Upper lobe of left lung (tissue), 6 donors: ENCODE measurements at regions not wholly inside any gene's neighbourhood (a gene's known extent, or its start where the extent isn't known, plus 50 kb on each side); places are given as distances from the start of the nearest gene placed in this dataset.

ENCODE experiments used
- ATAC-seq, 2 donors: fragments of 200-7000 bp; cut with Tn5 transposase; one replicate each; pipeline ENCODE4 v1.9.1; 2022; ENCODE audit warnings: mild to moderate bottlenecking in 2 of 2, moderate library complexity in 2 of 2; ENCODE audit not compliant: low FRiP score in 2 of 2
- DNase-seq, 2 donors: peaks; one replicate each; pipeline ENCODE4 v3.0.0-alpha.2; 2019 to 2020
- H3K27ac ChIP-seq, 4 donors: fragments of 200-600 bp; sonication (generic); one replicate each; pipeline ENCODE4 v1.5.1; 2016 to 2019
- H3K27me3 ChIP-seq, 4 donors: fragments of 200-600 bp; sonication (generic); one replicate each; pipeline ENCODE4 v1.5.1; 2017 to 2019
- H3K36me3 ChIP-seq, 4 donors: fragments of 200-600 bp; sonication (generic); one replicate each; pipeline ENCODE4 v1.5.1; 2016 to 2019
- H3K4me1 ChIP-seq, 4 donors: fragments of 200-600 bp; sonication (generic); one replicate each; pipeline ENCODE4 v1.5.1; 2018 to 2019
- H3K4me3 ChIP-seq, 4 donors: fragments of 200-600 bp; sonication (generic); one replicate each; pipeline ENCODE4 v1.5.1; 2017 to 2019; ENCODE audit warnings: mild to moderate bottlenecking in 2 of 4, moderate library complexity in 1 of 4
- H3K9me3 ChIP-seq, 4 donors: fragments of 200-600 bp; sonication (generic); one replicate each; pipeline ENCODE4 v1.5.1; 2018 to 2019
- CTCF ChIP-seq, 6 experiments: fragments of 450-650 bp in 4 of 6; fragments of 200-600 bp in 2 of 6; sonication (generic) in 2 of 6; IDR thresholded peaks; one replicate each; pipeline ENCODE4 v1.5.1; 2016 to 2019; ENCODE audit warnings: antibody characterized with exemption in 6 of 6
- EP300 ChIP-seq, 4 donors: sonication (generic); formaldehyde crosslinking; IDR thresholded peaks; one replicate each; pipeline ENCODE4 v1.5.1; 2017; ENCODE audit warnings: antibody characterized with exemption in 4 of 4, control low read depth in 2 of 4
- POLR2A ChIP-seq, 4 donors: fragments of 450-650 bp; IDR thresholded peaks; one replicate each; pipeline ENCODE4 v1.5.1; 2016 to 2017; ENCODE audit warnings: antibody characterized with exemption in 4 of 4, mild to moderate bottlenecking in 2 of 4
- POLR2AphosphoS5 ChIP-seq, 2 donors: sonication (generic); formaldehyde crosslinking; IDR thresholded peaks; one replicate each; pipeline ENCODE4 v1.5.1; 2017; ENCODE audit warnings: antibody characterized with exemption in 2 of 2
- WGBS, 2 donors: methylation state at CpG; one replicate each; pipeline ENCODE4 v1.1.5; 2017 to 2018; 5-methylcytosine and 5-hydroxymethylcytosine counted together
- donor health status: DM: no; HTN: no; CAD: no; lungs with moderate emphysema.
- donor health status: DM: no; HTN: yes; CAD: no; lungs with severe emphysema.

GRCh38 chr3:40875581-40875980 lies 323.7 kb upstream of the CTNNB1 start:
- Histone ChIP-seq H3K27me3 (no peaks in the 10 kb centered on the region), H3K27ac (no peak overlapping the region), H3K4me1 (peaks cover 30 to 33% (median 32%) of the 10 kb centered on the region in 4 donors), H3K9me3 (no peaks in the 10 kb centered on the region), H3K36me3 (no peaks in the 10 kb centered on the region), H3K4me3 (no peak overlapping the region)
- TF ChIP-seq POLR2A (IDR thresholded peaks at IDR 0.05) (no peak), POLR2AphosphoS5 (IDR thresholded peaks at IDR 0.05) (no peak), CTCF (IDR thresholded peaks at IDR 0.05) (no peak)
- 44 to 80% methylated on average over 1 of the region's 1 CpG for WGBS, 2 donors
- DNase-seq, result no peak
- ATAC-seq, result no peak

GRCh38 chr3:40876009-40876408 lies 323.3 kb upstream of the CTNNB1 start:
- Histone ChIP-seq H3K4me1 (peaks cover 30 to 33% (median 32%) of the 10 kb centered on the region in 4 donors), H3K9me3 (no peaks in the 10 kb centered on the region), H3K36me3 (no peaks in the 10 kb centered on the region), H3K27ac (peak overlapping the region in 1 of 4 donors; percentile 86), H3K4me3 (no peak overlapping the region), H3K27me3 (no peaks in the 10 kb centered on the region)
- no peak for ATAC-seq
- no peak for TF ChIP-seq EP300 (IDR thresholded peaks at IDR 0.05)
- no peak for TF ChIP-seq CTCF (IDR thresholded peaks at IDR 0.05)
- TF ChIP-seq POLR2AphosphoS5 (IDR thresholded peaks at IDR 0.05), result no peak
- TF ChIP-seq POLR2A (IDR thresholded peaks at IDR 0.05), result no peak
- no peak for DNase-seq
- WGBS, 2 donors, result 58 to 76% methylated on average over 5 of the region's 5 CpGs

GRCh38 chr3:40876496-40876895 lies 322.8 kb upstream of the CTNNB1 start:
- DNase-seq, result peak in 1 of 2 donors; percentile 13

GRCh38 chr3:40877631-40878463 lies 321.5 kb upstream of the CTNNB1 start:
- Histone ChIP-seq H3K27ac (peak overlapping the region; percentile 40 to 86 (median 62)), H3K4me3 (no peak overlapping the region), H3K9me3 (no peaks in the 10 kb centered on the region), H3K36me3 (no peaks in the 10 kb centered on the region), H3K4me1 (peaks cover 30 to 33% (median 32%) of the 10 kb centered on the region in 4 donors), H3K27me3 (no peaks in the 10 kb centered on the region)
- ATAC-seq, result peak; percentile 81 to 83
- WGBS, 2 donors, result 27 to 42% methylated on average over 11 of the region's 11 CpGs
- DNase-seq, result peak; percentile 10 to 64
- no peak for TF ChIP-seq POLR2A (IDR thresholded peaks at IDR 0.05)
- TF ChIP-seq POLR2AphosphoS5 (IDR thresholded peaks at IDR 0.05), result peak; percentile 31 to 68

More at GRCh38 chr3:40876496-40876895, 322.8 kb upstream of the CTNNB1 start:
- H3K9me3 ChIP-seq, result no peaks in the 10 kb centered on the region
- WGBS, 2 donors, result 77 to 78% methylated on average over 2 of the region's 2 CpGs
- no peaks in the 10 kb centered on the region for H3K36me3 ChIP-seq
- H3K4me3 ChIP-seq, result no peak overlapping the region
- TF ChIP-seq POLR2A (IDR thresholded peaks at IDR 0.05) (no peak), CTCF (IDR thresholded peaks at IDR 0.05) (no peak), EP300 (IDR thresholded peaks at IDR 0.05) (no peak), POLR2AphosphoS5 (IDR thresholded peaks at IDR 0.05) (no peak)
- peaks cover 30 to 33% (median 32%) of the 10 kb centered on the region in 4 donors for H3K4me1 ChIP-seq
- H3K27me3 ChIP-seq, result no peaks in the 10 kb centered on the region
- ATAC-seq, result no peak
- H3K27ac ChIP-seq, result peak overlapping the region in 2 of 4 donors; percentile 35 to 86

- Histone ChIP-seq H3K27ac (peak overlapping the region; percentile 40 to 86 (median 62)), H3K4me1 (peaks cover 30 to 33% (median 32%) of the 10 kb centered on the region in 4 donors), H3K4me3 (no peak overlapping the region), H3K27me3 (no peaks in the 10 kb centered on the region), H3K36me3 (no peaks in the 10 kb centered on the region), H3K9me3 (no peaks in the 10 kb centered on the region)
- ATAC-seq, result no peak
- no peak for DNase-seq
- 25 to 54% methylated on average over 3 of the region's 3 CpGs for WGBS, 2 donors
- TF ChIP-seq EP300 (IDR thresholded peaks at IDR 0.05) (no peak), POLR2A (IDR thresholded peaks at IDR 0.05) (no peak), POLR2AphosphoS5 (IDR thresholded peaks at IDR 0.05) (no peak), CTCF (IDR thresholded peaks at IDR 0.05) (no peak)
These were observed 320.8 kb upstream of the CTNNB1 start for GRCh38 chr3:40878464-40878905.
